Gastroesophageal sphincter (tissue), 4 donors: ENCODE measurements at regions not wholly inside any gene's neighbourhood (a gene's known extent, or its start where the extent isn't known, plus 50 kb on each side); places are given as distances from the start of the nearest gene placed in this dataset.

Experiments
- ATAC-seq: fragments of 150-250 bp; one replicate; pipeline ENCODE4 v1.9.1; 2016; ENCODE audit warnings: mild to moderate bottlenecking, moderate library complexity
- H3K27ac ChIP-seq, 4 donors: fragments of 200-600 bp; sonication (generic) in 3 of 4; 1 replicate in 3 of 4; 2 replicates in 1 of 4; pipeline ENCODE4 v1.5.1; 2016 to 2019
- H3K27me3 ChIP-seq: fragments of 200-600 bp; sonication (generic); one replicate; pipeline ENCODE4 v1.5.1; 2019
- H3K36me3 ChIP-seq, 2 donors: fragments of 200-600 bp; sonication (generic); one replicate each; pipeline ENCODE4 v1.5.1; 2019; ENCODE audit warnings: control low read depth in 1 of 2
- H3K4me1 ChIP-seq, 3 donors: fragments of 200-600 bp; sonication (generic); 1 replicate in 2 of 3; 2 replicates in 1 of 3; pipeline ENCODE4 v1.5.1; 2016 to 2019; ENCODE audit warnings: control low read depth in 2 of 3
- H3K4me3 ChIP-seq, 2 donors: fragments of 200-600 bp; sonication (generic); one replicate each; pipeline ENCODE4 v1.5.1; 2019; ENCODE audit warnings: mild to moderate bottlenecking in 1 of 2, moderate library complexity in 1 of 2
- H3K9me3 ChIP-seq, 3 donors: fragments of 200-600 bp; sonication (generic); one replicate each; pipeline ENCODE4 v1.5.1; 2017 to 2019; ENCODE audit warnings: control low read depth in 2 of 3
- CTCF ChIP-seq, 4 experiments: fragments of 200-600 bp in 2 of 4; fragments of 450-650 bp in 2 of 4; sonication (generic) in 1 of 4; IDR thresholded peaks; one replicate each; pipeline ENCODE4 v1.5.1; 2017 to 2019; ENCODE audit warnings: antibody characterized with exemption in 4 of 4, mild to moderate bottlenecking in 2 of 4, moderate library complexity in 2 of 4
- EP300 ChIP-seq: sonication (generic); formaldehyde crosslinking; IDR thresholded peaks from one replicate; pipeline ENCODE4 v1.6.1; 2017; ENCODE audit warnings: antibody characterized with exemption, mild to moderate bottlenecking
- POLR2A ChIP-seq, 2 donors: fragments of 450-650 bp; IDR thresholded peaks; one replicate each; pipeline ENCODE4 v1.6.1; 2017; ENCODE audit warnings: antibody characterized with exemption in 2 of 2, mild to moderate bottlenecking in 2 of 2, moderate library complexity in 1 of 2
- POLR2AphosphoS5 ChIP-seq: sonication (generic); formaldehyde crosslinking; IDR thresholded peaks from one replicate; pipeline ENCODE4 v1.6.1; 2017; ENCODE audit warnings: antibody characterized with exemption
- WGBS, 2 donors: methylation state at CpG; one replicate each; pipeline ENCODE4 v1.1.5; 2018; ENCODE audit warnings: low coverage in 1 of 2; 5-methylcytosine and 5-hydroxymethylcytosine counted together

- Histone ChIP-seq H3K9me3 (peaks cover 0 to 11% (median 0%) of the 10 kb centered on the region in 3 donors), H3K27me3 (no peaks in the 10 kb centered on the region), H3K36me3 (no peaks in the 10 kb centered on the region), H3K4me1 (peaks cover 0 to 6% (median 0%) of the 10 kb centered on the region in 3 donors), H3K27ac (no peak overlapping the region), H3K4me3 (no peak overlapping the region)
- 71 to 79% methylated on average over 1 of the region's 1 CpG for WGBS, 2 donors
- ATAC-seq = no peak
- TF ChIP-seq EP300 (no peak), POLR2AphosphoS5 (no peak), POLR2A (IDR thresholded peaks at IDR 0.05) (no peak), CTCF (IDR thresholded peaks at IDR 0.05) (no peak)
Observed at GRCh38 chr4:16442296-16442695, 216.0 kb upstream of the TAPT1 start.

GRCh38 chr4:16439768-16440167 is 213.5 kb upstream of the TAPT1 start:
- Histone ChIP-seq H3K4me3 (no peak overlapping the region), H3K9me3 (peaks cover 0 to 12% (median 0%) of the 10 kb centered on the region in 3 donors), H3K27me3 (no peaks in the 10 kb centered on the region), H3K36me3 (no peaks in the 10 kb centered on the region), H3K27ac (no peak overlapping the region), H3K4me1 (peaks cover 0 to 6% (median 0%) of the 10 kb centered on the region in 3 donors)
- no peak for TF ChIP-seq POLR2AphosphoS5
- no peak for TF ChIP-seq EP300
- no peak for TF ChIP-seq POLR2A (IDR thresholded peaks at IDR 0.05)
- no peak for TF ChIP-seq CTCF (IDR thresholded peaks at IDR 0.05)
- ATAC-seq = peak; percentile 34
- WGBS, 2 donors = 36 to 43% methylated on average over 1 of the region's 1 CpG

- TF ChIP-seq CTCF (IDR thresholded peaks at IDR 0.05) (no peak), POLR2AphosphoS5 (no peak), POLR2A (IDR thresholded peaks at IDR 0.05) (no peak), EP300 (no peak)
- Histone ChIP-seq H3K36me3 (no peaks in the 10 kb centered on the region), H3K9me3 (peaks cover 0 to 12% (median 0%) of the 10 kb centered on the region in 3 donors), H3K27me3 (no peaks in the 10 kb centered on the region), H3K4me1 (peaks cover 0 to 6% (median 0%) of the 10 kb centered on the region in 3 donors), H3K4me3 (no peak overlapping the region), H3K27ac (no peak overlapping the region)
- ATAC-seq = peak; percentile 19
Observed at GRCh38 chr4:16438986-16439385, 212.7 kb upstream of the TAPT1 start.

GRCh38 chr4:16437836-16438235 is 211.6 kb upstream of the TAPT1 start:
- 64 to 100% methylated on average over 1 to 2 of the region's 2 CpGs for WGBS, 2 donors
- Histone ChIP-seq H3K9me3 (peaks cover 0 to 12% (median 0%) of the 10 kb centered on the region in 3 donors), H3K36me3 (no peaks in the 10 kb centered on the region), H3K27ac (no peak overlapping the region), H3K4me3 (no peak overlapping the region), H3K4me1 (peaks cover 0 to 6% (median 0%) of the 10 kb centered on the region in 3 donors), H3K27me3 (no peaks in the 10 kb centered on the region)
- no peak for ATAC-seq
- TF ChIP-seq POLR2A (IDR thresholded peaks at IDR 0.05) = no peak
- TF ChIP-seq POLR2AphosphoS5 = no peak
- no peak for TF ChIP-seq EP300
- no peak for TF ChIP-seq CTCF (IDR thresholded peaks at IDR 0.05)

GRCh38 chr4:16431866-16432265 is 205.6 kb upstream of the TAPT1 start:
- H3K9me3 ChIP-seq = no peaks in the 10 kb centered on the region
- H3K4me1 ChIP-seq = no peaks in the 10 kb centered on the region
- no peak for ATAC-seq
- H3K36me3 ChIP-seq = no peaks in the 10 kb centered on the region
- H3K27me3 ChIP-seq = no peaks in the 10 kb centered on the region
- TF ChIP-seq EP300 (no peak), POLR2A (IDR thresholded peaks at IDR 0.05) (no peak), CTCF (IDR thresholded peaks at IDR 0.05) (no peak), POLR2AphosphoS5 (no peak)
- no peak overlapping the region for H3K27ac ChIP-seq
- H3K4me3 ChIP-seq = no peak overlapping the region
